ENCODE measurements at regions not wholly inside any gene's neighbourhood (a gene's known extent, or its start where the extent isn't known, plus 50 kb on each side); places are given as distances from the start of the nearest gene placed in this dataset.

DNA sequence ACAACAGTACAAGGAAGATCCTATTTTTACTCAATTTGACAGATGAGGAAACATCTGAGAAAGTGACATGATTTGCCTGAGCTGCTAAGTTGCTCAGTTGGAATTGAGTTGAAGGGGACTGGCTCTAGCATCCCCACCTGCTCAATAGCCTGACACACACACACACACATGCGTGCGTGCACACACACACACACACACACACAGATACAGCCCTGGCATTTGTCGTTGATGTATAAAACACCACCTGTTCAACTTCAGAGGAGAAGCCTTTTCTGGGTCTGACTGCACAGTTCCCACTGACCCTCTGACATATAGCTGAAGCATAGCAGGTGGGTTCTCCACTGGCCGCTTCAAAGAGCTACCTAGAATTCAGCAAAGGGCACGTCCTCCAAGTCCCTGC, 1045.9 kb downstream of the VRK1 start:
- Histone ChIP-seq H3K27me3 (ENCODE audit: insufficient read depth, low read depth, low read length) (no peaks in the 10 kb centered on the region), H3F3A (ENCODE audit: insufficient read depth, low read length, poor library complexity, severe bottlenecking) (no peaks in the 10 kb centered on the region), H3K9ac (ENCODE audit: low read length) (no peak overlapping the region), H3K4me2 (ENCODE audit: low read length) (no peak overlapping the region), H2AFZ (ENCODE audit: low read depth, low read length) (no peak overlapping the region), H3K36me3 (ENCODE audit: insufficient read depth, low read length) (no peaks in the 10 kb centered on the region), H3K9me3 (ENCODE audit: low read length) (no peaks in the 10 kb centered on the region), H3K79me2 (replicated peaks; ENCODE audit: insufficient read depth, low read length) (no peaks in the 10 kb centered on the region), H4K20me1 (ENCODE audit: insufficient read depth) (no peaks in the 10 kb centered on the region), H3K4me3 (ENCODE audit: low read length) (no peak overlapping the region), H3K27ac (ENCODE audit: low read length) (no peak overlapping the region), H3K9me2 (ENCODE audit: insufficient read depth, low read length) (no peaks in the 10 kb centered on the region)
- TF ChIP-seq, protein P1, sequence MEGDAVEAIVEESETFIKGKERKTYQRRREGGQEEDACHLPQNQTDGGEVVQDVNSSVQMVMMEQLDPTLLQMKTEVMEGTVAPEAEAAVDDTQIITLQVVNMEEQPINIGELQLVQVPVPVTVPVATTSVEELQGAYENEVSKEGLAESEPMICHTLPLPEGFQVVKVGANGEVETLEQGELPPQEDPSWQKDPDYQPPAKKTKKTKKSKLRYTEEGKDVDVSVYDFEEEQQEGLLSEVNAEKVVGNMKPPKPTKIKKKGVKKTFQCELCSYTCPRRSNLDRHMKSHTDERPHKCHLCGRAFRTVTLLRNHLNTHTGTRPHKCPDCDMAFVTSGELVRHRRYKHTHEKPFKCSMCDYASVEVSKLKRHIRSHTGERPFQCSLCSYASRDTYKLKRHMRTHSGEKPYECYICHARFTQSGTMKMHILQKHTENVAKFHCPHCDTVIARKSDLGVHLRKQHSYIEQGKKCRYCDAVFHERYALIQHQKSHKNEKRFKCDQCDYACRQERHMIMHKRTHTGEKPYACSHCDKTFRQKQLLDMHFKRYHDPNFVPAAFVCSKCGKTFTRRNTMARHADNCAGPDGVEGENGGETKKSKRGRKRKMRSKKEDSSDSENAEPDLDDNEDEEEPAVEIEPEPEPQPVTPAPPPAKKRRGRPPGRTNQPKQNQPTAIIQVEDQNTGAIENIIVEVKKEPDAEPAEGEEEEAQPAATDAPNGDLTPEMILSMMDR (IDR thresholded peaks at IDR 0.05; ENCODE audit: poor library complexity, severe bottlenecking), result no peak
- TF ChIP-seq EZH2 (IDR thresholded peaks at IDR 0.05; ENCODE audit: borderline replicate concordance, insufficient read depth, low read length, poor library complexity, severe bottlenecking) (no peak), EP300 (conservative IDR thresholded peaks at IDR 0.05; ENCODE audit: poor library complexity, severe bottlenecking) (no peak)

DNA sequence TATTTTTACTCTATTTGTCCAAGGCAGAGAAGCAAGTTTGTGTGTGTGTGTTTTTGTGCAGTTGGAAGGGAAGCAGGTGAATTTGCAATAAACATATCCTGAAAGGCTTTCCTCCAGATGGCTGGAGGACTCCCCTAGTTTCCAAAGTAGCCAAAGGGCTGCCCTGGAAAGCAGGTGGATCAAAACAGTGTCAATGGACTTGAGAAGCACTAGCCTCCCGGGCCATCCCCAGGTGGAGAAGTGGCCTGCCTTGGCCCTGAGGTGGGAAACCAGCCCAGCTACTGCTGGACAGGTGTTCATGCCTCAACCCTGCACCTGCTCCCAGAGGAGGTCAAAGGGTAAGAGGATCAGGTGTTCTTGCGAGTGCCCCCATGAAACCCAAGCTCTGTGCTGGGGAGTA, 1046.9 kb downstream of the VRK1 start:
- TF ChIP-seq, protein P1 (IDR thresholded peaks at IDR 0.05; ENCODE audit: poor library complexity, severe bottlenecking), result no peak
- TF ChIP-seq MXI1 (conservative IDR thresholded peaks at IDR 0.05; ENCODE audit: poor library complexity, severe bottlenecking) (no peak), TAF1 (IDR thresholded peaks at IDR 0.05; ENCODE audit: low read depth) (no peak), RAD21 (conservative IDR thresholded peaks at IDR 0.05) (no peak), POLR2AphosphoS5 (IDR thresholded peaks at IDR 0.05) (no peak), SMC3 (conservative IDR thresholded peaks at IDR 0.05; ENCODE audit: poor library complexity) (no peak), EP300 (conservative IDR thresholded peaks at IDR 0.05; ENCODE audit: poor library complexity, severe bottlenecking) (no peak), EZH2 (IDR thresholded peaks at IDR 0.05; ENCODE audit: borderline replicate concordance, insufficient read depth, low read length, poor library complexity, severe bottlenecking) (no peak)
- TF ChIP-seq, protein P2, sequence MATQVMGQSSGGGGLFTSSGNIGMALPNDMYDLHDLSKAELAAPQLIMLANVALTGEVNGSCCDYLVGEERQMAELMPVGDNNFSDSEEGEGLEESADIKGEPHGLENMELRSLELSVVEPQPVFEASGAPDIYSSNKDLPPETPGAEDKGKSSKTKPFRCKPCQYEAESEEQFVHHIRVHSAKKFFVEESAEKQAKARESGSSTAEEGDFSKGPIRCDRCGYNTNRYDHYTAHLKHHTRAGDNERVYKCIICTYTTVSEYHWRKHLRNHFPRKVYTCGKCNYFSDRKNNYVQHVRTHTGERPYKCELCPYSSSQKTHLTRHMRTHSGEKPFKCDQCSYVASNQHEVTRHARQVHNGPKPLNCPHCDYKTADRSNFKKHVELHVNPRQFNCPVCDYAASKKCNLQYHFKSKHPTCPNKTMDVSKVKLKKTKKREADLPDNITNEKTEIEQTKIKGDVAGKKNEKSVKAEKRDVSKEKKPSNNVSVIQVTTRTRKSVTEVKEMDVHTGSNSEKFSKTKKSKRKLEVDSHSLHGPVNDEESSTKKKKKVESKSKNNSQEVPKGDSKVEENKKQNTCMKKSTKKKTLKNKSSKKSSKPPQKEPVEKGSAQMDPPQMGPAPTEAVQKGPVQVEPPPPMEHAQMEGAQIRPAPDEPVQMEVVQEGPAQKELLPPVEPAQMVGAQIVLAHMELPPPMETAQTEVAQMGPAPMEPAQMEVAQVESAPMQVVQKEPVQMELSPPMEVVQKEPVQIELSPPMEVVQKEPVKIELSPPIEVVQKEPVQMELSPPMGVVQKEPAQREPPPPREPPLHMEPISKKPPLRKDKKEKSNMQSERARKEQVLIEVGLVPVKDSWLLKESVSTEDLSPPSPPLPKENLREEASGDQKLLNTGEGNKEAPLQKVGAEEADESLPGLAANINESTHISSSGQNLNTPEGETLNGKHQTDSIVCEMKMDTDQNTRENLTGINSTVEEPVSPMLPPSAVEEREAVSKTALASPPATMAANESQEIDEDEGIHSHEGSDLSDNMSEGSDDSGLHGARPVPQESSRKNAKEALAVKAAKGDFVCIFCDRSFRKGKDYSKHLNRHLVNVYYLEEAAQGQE (IDR thresholded peaks at IDR 0.05; ENCODE audit: borderline replicate concordance), result no peak
- no peaks in the 10 kb centered on the region for H3K9me3 ChIP-seq (ENCODE audit: low read length)
- no peak overlapping the region for H3K4me3 ChIP-seq (ENCODE audit: low read length)
- H3K27me3 ChIP-seq (ENCODE audit: insufficient read depth, low read depth, low read length), result no peaks in the 10 kb centered on the region
- no peak overlapping the region for H3K27ac ChIP-seq (ENCODE audit: low read length)
- H3K9me2 ChIP-seq (ENCODE audit: insufficient read depth, low read length), result no peaks in the 10 kb centered on the region
- H3K36me3 ChIP-seq (ENCODE audit: insufficient read depth, low read length), result no peaks in the 10 kb centered on the region
- H3K9ac ChIP-seq (ENCODE audit: low read length), result no peak overlapping the region
- H4K20me1 ChIP-seq (ENCODE audit: insufficient read depth), result no peaks in the 10 kb centered on the region
- no peak overlapping the region for H2AFZ ChIP-seq (ENCODE audit: low read depth, low read length)
- H3K79me2 ChIP-seq (replicated peaks; ENCODE audit: insufficient read depth, low read length), result no peaks in the 10 kb centered on the region
- H3K4me2 ChIP-seq (ENCODE audit: low read length), result no peak overlapping the region
- no peaks in the 10 kb centered on the region for H3F3A ChIP-seq (ENCODE audit: insufficient read depth, low read length, poor library complexity, severe bottlenecking)

Measured in neural cell (in vitro differentiated cells).